H7 (cell line): ENCODE measurements at regions not wholly inside any gene's neighbourhood (a gene's known extent, or its start where the extent isn't known, plus 50 kb on each side); places are given as distances from the start of the nearest gene placed in this dataset.

Experiments
- DNase-seq: peaks from one replicate; pipeline ENCODE4 v3.0.0; 2012
- H3K27me3 ChIP-seq: 2 replicates; pipeline ENCODE4 v1.6.0; 2011; ENCODE audit warnings: mild to moderate bottlenecking, low read length; ENCODE audit not compliant: control insufficient read depth, insufficient read depth
- H3K36me3 ChIP-seq: replicated peaks from 2 replicates; pipeline ENCODE4 v1.5.1; 2011; ENCODE audit warnings: low read length; ENCODE audit not compliant: control insufficient read depth, insufficient read depth
- H3K4me3 ChIP-seq: 2 replicates; pipeline ENCODE4 v1.5.1; 2011; ENCODE audit warnings: low read depth, mild to moderate bottlenecking, control low read depth, low read length, moderate library complexity; ENCODE audit not compliant: insufficient read depth

DNA sequence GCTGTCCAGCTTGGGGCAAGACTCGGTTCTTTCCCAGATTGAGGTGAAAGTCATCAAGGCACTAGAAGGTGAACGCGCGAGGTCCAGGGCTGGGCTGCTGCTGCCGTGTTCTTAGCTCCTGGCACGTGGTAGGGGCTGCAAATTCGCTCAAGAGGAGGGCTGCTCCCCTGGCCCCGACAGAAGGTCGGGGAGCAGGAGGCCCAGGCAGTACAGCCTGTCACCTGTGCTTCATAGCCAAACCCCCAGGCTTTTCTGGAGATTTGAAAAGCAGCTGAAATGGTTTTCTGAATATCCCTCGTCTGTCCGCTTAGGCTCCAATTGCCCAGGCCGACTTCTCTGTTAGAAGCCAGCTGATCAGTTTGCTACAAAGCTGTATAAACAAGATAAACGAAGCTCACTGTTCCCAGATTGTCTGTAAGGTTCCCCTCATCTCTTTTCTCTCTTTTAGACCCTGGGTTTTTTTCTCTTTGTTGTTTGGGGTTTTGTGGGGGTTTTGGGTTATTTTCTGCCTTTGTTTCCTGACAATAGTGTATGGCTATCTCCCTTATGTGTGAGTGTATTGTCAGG is 60.0 kb upstream of the STX18 start:
- Histone ChIP-seq H3K27me3 (no peaks in the 10 kb centered on the region), H3K36me3 (no peaks in the 10 kb centered on the region), H3K4me3 (no peak overlapping the region)
- DNase-seq = no peak

DNA sequence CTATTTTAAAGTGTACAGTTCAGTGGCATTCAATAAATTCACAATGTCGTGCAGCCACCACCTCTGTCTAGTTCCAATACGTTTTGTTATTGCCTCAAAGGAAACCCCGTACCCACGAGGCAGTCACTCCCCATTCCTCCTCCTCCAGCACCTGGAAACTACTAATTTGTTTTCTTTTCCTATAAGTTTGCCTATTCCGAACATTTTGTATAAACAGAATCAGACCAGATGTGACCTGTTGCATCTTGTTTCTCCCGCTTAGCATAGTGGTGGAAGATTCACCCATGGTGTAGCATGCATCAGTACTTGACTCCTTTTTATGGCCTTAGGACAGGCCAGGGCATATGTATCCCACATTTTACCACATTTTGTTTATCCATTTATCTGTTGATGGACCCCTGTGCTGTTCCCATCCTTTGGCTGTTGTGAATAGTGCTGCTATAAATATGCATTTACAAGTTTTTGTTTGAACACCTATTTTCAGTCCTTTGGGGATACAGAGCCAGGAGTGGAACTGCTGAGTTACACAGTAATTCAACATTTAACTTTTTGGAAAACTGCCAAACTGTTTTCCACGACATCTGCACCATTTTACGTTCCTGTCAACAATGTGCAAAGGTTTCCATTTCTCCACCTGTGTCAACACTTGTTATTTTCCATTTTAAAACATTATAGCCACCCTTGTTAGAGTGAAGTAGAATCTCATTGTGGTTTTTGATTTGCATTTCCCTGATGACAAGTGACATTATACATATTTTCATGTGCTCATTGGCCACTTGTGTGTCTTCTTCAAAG is 57.8 kb upstream of the STX18 start:
- Histone ChIP-seq H3K4me3 (no peak overlapping the region), H3K36me3 (no peaks in the 10 kb centered on the region; the same call in 1 of the 2 replicates), H3K27me3 (no peaks in the 10 kb centered on the region)
- no peak for DNase-seq

DNA sequence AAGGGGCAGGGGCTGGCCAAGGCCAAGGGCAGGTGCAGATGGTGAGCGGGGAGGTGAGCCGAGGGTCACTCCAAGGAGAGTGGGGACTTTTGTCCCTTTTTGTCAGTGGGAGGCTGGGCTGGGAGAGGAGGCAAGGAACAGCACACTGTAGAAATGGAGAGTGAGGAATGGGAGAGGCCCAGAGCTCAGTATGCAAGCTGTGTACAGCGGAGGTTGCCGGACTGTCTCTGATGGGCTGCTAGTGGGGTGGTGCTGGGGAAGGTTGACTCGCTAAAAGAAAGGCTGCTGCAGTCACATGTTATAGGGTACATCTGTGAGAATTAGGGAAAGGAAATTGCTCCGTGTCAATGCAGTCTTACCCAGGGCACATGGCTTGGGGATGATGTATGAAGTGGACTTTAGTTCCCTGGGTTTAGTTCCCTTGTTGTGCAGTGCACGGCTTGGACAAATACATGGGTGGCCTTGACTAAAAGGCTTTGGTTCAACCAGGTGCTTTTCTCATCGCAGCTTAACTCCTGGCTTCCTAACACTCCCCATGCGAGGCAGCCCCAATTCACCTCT is 57.1 kb upstream of the STX18 start:
- H3K4me3 ChIP-seq = no peak overlapping the region
- no peak for DNase-seq
- no peaks in the 10 kb centered on the region for H3K27me3 ChIP-seq
- no peaks in the 10 kb centered on the region; the same call in 1 of the 2 replicates for H3K36me3 ChIP-seq

- no peak for DNase-seq
- H3K27me3 ChIP-seq = no peaks in the 10 kb centered on the region
- H3K36me3 ChIP-seq = no peaks in the 10 kb centered on the region; the same call in 1 of the 2 replicates
- no peak overlapping the region for H3K4me3 ChIP-seq
Measured at GRCh38 chr4:4596720-4597119, 54.9 kb upstream of the STX18 start.

- no peak for DNase-seq
- Histone ChIP-seq H3K36me3 (no peaks in the 10 kb centered on the region; the same call in 1 of the 2 replicates), H3K4me3 (no peak overlapping the region), H3K27me3 (no peaks in the 10 kb centered on the region)
Measured at GRCh38 chr4:4595252-4595651, 53.4 kb upstream of the STX18 start.

GRCh38 chr4:4594285-4594920 is 52.6 kb upstream of the STX18 start:
- no peak overlapping the region for H3K4me3 ChIP-seq
- no peaks in the 10 kb centered on the region; the same call in 1 of the 2 replicates for H3K36me3 ChIP-seq
- DNase-seq = no peak
- H3K27me3 ChIP-seq = no peaks in the 10 kb centered on the region

DNA sequence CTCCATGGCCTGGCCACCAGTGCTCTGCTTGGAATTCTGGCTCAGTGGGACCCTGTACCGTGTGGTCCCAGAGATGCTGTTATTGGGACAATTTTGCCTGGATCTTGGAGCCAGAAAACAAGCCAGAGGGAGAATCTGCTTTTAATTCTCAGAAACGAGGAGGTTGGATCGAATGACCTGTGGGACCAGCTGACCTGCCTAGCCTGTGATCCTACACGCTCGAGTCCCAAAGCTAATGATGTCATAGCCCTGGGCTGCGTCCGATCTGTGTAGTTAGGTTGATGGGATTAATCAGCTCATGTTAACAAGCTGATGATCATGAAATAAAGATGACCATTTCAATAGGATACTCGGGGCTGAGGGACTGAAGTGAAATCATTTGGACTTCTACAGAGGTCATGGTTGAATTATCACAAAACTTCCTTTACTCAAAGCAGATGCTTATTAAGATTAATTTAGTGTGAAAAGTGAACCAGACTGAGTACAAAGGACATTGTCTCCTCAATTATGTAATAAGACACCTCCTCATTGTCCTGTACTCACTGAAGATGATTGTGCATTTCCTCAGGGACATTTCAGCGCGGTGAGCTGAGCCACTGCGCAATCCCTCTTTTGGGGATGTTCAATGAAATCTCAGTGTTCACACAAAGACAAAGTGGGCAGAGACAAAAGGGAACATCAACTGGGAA is 51.9 kb upstream of the STX18 start:
- DNase-seq = no peak
- Histone ChIP-seq H3K27me3 (no peaks in the 10 kb centered on the region), H3K4me3 (no peak overlapping the region), H3K36me3 (no peaks in the 10 kb centered on the region; the same call in 1 of the 2 replicates)

GRCh38 chr4:4592414-4592813 is 50.6 kb upstream of the STX18 start:
- Histone ChIP-seq H3K4me3 (no peak overlapping the region), H3K27me3 (no peaks in the 10 kb centered on the region), H3K36me3 (no peaks in the 10 kb centered on the region; the same call in 1 of the 2 replicates)
- DNase-seq = no peak
